H7 (cell line): ENCODE measurements at regions not wholly inside any gene's neighbourhood (a gene's known extent, or its start where the extent isn't known, plus 50 kb on each side); places are given as distances from the start of the nearest gene placed in this dataset.
"Not testable (repeated sequence)": the region's sequence is repeated elsewhere in the genome, so short reads cannot be mapped to it uniquely, and the experiment has no call there.

Source experiments
- DNase-seq: peaks from one replicate; pipeline ENCODE4 v3.0.0; 2012
- H3K27me3 ChIP-seq: 2 replicates; pipeline ENCODE4 v1.6.0; 2011; ENCODE audit warnings: mild to moderate bottlenecking, low read length; ENCODE audit not compliant: control insufficient read depth, insufficient read depth
- H3K36me3 ChIP-seq: replicated peaks from 2 replicates; pipeline ENCODE4 v1.5.1; 2011; ENCODE audit warnings: low read length; ENCODE audit not compliant: control insufficient read depth, insufficient read depth
- H3K4me3 ChIP-seq: 2 replicates; pipeline ENCODE4 v1.5.1; 2011; ENCODE audit warnings: low read depth, mild to moderate bottlenecking, control low read depth, low read length, moderate library complexity; ENCODE audit not compliant: insufficient read depth

DNA sequence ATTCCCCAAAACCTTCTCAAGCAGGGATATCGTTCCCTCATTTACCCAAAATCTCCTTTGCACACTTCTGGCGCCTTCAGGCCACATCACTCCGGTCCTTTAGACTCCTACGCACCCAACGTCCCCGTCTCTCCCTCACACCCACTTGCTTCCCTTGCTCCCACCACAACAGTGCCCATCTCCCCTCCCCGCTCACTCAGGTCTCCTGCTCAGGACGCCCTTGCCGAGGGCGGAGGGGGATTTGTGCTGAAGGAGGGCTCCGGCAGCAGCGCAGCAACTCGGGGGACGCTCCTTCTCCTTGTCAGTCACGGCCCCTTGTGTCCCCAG is 71.6 kb downstream of the PCMTD2 start:
- H3K27me3 ChIP-seq, H3K4me3 ChIP-seq, DNase-seq: not testable (repeated sequence)

GRCh38 chr20:64327550-64328317 is 72.2 kb downstream of the PCMTD2 start:
- not testable (repeated sequence) for H3K27me3 ChIP-seq, H3K36me3 ChIP-seq
- DNase-seq = peak; percentile 41
- peak overlapping the region; percentile 21; the same call in 1 of the 2 replicates for H3K4me3 ChIP-seq

More for the DNA sequence above, 71.6 kb downstream of the PCMTD2 start:
- not testable (repeated sequence) for H3K36me3 ChIP-seq

DNA sequence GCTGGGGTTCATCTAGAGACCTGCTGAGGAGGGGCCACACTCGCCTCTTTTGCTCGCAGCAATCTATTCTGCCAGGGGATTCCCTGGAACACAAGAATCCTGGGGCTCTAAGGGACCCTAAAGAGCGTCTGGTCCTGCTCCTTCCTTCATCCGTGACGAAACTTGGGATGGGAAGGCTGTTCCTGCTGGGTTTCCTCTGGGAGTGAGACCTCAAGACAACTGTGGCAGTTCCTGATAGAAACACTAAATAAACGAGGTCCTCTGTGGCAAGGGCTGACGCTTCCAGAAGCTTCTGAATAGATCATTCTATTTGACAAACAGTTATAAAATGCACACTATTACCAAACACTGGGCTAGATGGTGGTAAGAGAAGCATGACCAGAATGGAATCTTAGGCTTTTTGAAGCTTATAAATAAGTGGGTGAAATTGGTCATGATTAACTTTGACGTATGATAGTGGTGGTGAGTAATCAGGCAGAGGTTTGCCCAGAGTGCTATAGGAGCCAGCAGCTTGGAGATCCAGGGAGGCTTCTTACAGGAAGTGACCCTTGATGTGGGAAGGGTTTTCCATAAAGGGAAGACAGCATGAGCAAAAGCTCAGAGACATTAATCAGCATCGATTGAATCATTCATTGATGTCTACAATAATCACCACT is 73.2 kb downstream of the PCMTD2 start:
- not testable (repeated sequence) for DNase-seq, H3K27me3 ChIP-seq, H3K36me3 ChIP-seq, H3K4me3 ChIP-seq

GRCh38 chr20:64332627-64333026 is 77.1 kb downstream of the PCMTD2 start:
- H3K36me3 ChIP-seq, H3K4me3 ChIP-seq, DNase-seq, H3K27me3 ChIP-seq: not testable (repeated sequence)
